ENCODE measurements at regions not wholly inside any gene's neighbourhood (a gene's known extent, or its start where the extent isn't known, plus 50 kb on each side); places are given as distances from the start of the nearest gene placed in this dataset.

GRCh38 chr12:58288190-58288589 lies 346.8 kb downstream of the ATP23 start:
- TF ChIP-seq SP1 (IDR thresholded peaks at IDR 0.05; ENCODE audit: low read depth) (no peak), POLR2AphosphoS5 (IDR thresholded peaks at IDR 0.05; ENCODE audit: low read depth, low read length) (no peak), CTCF (IDR thresholded peaks at IDR 0.05 in 2 of 3, conservative IDR thresholded peaks at IDR 0.05 in 1 of 3; ENCODE audit: borderline replicate concordance in 1 of 3, insufficient read depth in 1 of 3, low read depth in 2 of 3, low read length in 2 of 3) (no peak)
